EH (cell line): ENCODE measurements at regions not wholly inside any gene's neighbourhood (a gene's known extent, or its start where the extent isn't known, plus 50 kb on each side); places are given as distances from the start of the nearest gene placed in this dataset.
A peak's percentile ranks its signal among the peaks of the same experiment; 100 is the strongest.

ENCODE experiments used
- DNase-seq: peaks from one replicate; pipeline ENCODE4 v3.0.0-alpha.2; 2015; ENCODE audit warnings: low read depth

DNA sequence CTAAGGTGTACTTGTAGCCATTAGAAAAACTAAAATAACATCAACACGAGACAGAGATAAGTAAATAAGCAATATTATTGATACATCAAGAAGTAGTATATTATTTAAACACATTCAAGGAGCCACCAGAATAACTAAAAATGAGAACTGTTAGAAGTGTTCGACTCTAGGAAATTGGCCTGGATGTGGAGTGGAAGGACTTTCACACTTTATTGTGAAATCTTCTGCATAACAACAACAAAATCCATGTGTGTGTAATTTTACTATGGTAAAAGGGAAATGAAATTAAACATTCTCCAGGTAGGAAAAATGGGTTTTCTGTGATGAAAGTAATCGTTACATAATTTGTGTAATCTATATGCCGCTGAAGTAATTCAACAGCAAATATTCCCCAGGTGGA lies 96.3 kb upstream of the RNF152 start:
- DNase-seq, result no peak

DNA sequence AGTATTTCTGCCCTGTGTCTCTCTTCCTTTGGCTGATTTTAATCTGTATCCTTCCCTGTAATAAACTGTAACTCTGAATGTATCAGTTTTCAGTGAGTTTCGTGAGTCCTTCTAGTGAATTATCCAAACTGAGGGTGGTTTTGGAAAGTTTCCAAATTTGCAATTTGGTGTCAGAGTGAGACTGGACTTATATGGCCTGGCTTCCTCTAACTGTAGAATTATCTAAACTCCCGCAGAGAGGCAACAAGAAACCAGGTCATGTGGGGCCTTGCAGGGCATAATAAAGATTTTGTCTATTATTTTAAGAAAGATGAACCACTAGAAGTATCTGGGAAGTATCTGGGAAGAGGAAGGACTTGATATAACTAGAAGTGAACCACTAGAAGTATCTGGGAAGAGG lies 95.3 kb upstream of the RNF152 start:
- DNase-seq, result peak; percentile 80

DNA sequence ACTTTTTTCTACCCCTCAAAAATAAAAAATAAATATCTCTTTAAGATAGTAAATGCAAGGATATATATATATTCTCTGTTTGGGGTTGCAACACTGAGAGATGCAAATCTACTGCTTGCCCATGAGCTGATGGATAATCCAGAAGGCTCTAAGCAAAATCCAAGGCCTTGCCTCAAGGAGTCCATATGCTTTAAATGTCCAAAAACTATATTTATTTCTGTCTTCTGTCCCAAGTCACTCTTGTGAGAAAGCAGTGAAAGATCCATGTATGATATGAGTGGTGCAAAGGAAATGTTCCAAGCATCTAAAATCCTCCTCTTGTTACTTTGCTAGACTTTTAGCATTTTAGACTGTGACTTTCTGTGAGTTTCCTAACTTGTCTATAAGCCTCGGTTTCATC lies 92.9 kb upstream of the RNF152 start:
- DNase-seq, result no peak

DNA sequence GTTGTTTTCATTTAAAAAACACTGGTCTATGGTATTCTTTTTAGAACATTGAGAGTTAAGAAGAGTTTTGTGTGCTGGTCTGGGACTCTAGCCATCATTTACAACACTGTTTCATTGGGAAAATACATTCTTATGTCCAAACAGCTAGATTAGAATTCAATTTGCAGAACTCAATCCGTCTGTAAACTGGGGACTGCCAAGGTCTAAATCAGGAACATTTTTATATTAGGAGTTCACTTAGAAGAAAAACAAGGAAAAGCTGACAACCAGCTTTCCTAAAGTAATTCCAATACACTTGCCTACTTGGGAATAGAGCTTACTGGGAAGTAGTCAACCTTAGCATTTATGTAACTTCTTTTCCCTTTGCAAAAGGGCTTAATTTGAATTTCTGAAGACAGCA lies 91.5 kb upstream of the RNF152 start:
- DNase-seq, result no peak

DNA sequence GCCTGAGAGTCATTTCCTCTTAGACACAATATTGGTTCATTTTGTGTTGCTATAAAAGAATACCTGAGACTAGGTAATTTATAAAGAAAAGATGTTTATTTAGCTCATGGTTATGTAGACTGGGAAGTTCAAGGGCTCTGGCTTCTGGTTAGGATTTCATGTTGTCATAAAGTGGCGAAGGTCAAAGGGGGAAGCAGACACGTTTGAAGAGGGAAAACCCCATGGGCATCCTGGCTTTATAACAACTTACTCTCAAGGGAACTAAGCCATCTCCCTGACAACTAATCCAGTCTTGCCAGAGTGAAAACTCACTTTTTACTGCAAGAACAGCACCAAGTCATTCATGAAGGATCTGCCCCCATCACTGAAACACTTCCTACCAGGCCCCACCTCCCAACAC lies 89.7 kb upstream of the RNF152 start:
- no peak for DNase-seq

DNA sequence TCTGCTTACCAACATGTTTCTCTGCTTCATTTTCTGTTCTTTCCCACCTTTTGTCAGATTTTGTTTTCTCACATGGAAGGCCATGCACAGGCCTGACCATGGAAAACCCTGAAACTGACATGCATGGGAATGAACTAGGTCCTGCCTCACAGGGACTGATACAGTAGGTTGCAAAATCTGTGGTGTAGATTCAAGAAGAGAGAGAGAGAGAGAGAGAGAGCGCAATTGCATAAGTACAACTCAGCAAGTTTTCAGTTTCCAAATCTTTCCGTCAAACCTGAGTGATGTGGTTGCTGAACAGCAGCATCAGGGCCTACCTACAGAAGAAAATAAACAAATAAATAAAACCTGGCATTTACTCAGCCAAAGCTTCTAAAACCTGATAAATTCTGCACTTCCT lies 87.5 kb upstream of the RNF152 start:
- DNase-seq, result no peak

DNA sequence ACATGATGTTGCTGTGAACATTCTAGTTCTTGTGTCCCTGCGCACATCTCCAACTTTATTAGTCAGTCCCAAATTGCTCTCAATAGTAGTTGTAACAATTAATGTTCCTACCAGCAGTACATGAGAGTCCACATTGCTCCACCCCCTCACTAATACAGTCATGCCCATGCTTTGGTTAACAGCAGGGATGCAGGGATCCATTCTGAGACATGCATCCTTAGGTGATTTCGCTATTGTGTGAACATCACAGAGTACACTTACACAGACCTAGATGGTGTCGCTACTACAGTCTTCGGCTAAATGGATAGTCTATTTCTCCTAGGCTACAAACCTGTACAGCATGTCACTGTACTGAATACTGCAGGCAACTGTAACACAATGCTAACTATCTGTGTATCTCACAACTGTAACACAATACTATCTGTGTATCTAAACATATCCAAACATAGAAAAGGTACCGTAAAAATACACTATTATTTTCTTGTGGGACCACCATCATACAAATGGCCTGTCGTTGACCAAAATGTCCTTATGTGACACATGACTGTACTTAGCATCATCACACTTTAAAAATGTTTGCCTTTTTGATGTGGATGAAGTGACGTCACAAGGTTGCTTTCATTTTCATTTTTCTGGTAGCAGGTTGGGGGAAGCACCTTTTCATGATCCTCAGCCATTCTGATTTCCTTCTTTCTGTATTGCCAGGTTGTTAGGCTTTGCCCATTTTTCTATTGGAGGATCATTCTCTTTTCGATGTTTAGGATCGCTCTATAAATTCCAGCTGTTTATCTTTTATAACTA lies 82.9 kb upstream of the RNF152 start:
- DNase-seq, result no peak

DNA sequence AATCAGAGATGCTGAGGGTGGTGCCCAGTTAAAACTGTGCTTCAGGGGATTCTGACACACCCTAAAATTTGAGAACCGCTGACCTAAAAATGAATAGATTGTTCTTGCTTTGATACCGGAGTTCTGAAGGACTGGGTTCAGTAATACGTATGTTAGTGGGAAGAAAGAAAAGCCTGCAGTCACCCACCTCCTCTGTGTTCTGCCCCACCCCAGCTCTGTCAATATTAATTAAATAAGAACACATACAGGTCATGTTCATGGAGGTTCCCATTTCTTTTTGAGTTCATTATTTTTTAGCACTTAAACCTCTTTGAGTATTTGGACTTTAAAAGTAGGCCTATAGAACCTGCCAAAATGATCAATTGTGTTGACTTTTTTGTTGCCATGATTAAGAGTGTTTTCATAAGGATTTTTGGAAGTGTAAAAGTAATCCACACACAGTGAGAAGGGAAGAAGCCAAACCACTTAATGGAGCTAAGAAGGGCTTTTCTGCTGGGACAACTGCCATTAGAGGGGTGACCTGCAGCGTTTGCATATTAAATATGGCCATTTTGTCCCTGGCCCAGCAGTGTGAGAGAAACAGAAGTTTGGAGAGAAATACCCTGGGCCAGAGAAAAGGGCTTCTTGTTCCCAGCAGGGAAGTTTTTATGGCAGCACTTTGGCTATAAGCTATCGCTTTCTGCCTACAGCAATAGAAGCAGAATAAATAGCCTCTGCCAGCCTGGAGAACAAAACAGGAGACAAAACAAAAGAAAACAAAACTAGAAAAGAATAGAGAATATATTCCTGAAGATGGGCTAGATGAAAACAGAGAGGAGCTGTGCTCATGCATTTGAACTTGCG lies 80.7 kb upstream of the RNF152 start:
- no peak for DNase-seq

GRCh38 chr18:61972389-61973264 lies 79.8 kb upstream of the RNF152 start:
- DNase-seq, result no peak

DNA sequence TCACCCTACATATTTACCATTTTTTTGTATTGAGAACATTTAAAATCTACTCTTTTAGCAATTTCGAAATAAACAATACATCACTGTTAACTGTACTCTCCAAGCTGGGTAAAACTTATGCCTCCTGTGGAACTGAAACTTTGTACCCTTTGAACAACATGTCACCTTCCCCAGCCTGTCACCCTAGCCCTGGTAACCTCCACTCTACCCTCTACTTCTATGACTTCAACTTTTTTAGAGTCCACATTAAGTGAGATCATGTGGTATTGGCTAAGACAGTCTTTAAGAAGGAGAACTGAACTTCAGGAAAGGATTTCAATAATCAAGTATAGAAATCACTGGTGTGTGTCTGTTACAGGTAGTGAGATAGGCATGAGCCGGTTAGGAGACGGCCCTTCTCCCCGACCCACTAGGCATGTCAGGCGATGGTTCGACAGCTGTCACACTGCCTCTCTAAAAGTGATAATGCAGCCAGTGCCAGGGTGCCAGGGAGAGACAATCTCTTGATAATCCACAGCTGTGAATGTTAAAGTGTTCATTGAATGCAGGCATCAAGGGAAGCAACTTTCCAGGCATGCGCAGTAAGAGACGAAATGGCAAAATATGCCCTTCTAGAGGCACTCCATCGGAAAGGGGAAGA lies 74.6 kb upstream of the RNF152 start:
- no peak for DNase-seq

DNA sequence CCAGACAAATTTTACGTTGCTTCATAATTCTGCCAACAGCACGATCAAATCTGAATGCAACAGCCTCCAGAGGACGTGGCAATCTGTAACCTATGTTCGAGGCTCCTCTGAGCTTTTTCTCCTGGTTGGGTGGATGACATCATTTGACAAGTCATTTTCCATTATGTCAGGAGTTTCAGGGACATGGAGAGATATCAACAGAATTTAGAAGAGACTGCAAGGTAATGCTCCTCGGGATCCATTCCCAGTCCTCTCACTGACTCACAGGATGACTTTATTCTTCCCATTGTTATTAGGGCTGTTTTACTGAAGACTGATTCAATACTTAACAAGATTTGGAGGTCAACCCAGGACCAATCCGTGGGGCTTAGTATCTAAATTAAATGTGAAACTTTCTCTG lies 72.5 kb upstream of the RNF152 start:
- DNase-seq, result no peak

DNA sequence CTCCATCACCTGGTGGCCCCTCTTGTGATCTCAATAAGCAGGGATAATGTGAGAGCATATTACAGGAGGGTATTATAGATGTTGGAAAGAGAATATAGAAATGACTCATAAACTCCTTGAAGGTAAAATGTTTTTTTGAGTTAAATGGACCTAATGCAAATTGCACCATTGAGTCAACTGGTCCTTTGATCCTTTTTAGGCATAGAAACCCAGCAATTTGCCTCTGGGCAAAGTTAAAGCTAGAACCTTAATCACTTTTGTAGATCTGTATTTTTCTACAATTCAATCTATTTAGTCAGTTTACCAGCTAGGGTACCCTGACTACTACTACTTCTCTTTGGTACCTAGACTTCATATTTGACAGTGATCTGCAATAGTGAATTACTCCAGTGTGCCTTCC lies 71.8 kb upstream of the RNF152 start:
- no peak for DNase-seq

GRCh38 chr18:61963705-61964104 lies 70.9 kb upstream of the RNF152 start:
- peak; percentile 29 for DNase-seq

DNA sequence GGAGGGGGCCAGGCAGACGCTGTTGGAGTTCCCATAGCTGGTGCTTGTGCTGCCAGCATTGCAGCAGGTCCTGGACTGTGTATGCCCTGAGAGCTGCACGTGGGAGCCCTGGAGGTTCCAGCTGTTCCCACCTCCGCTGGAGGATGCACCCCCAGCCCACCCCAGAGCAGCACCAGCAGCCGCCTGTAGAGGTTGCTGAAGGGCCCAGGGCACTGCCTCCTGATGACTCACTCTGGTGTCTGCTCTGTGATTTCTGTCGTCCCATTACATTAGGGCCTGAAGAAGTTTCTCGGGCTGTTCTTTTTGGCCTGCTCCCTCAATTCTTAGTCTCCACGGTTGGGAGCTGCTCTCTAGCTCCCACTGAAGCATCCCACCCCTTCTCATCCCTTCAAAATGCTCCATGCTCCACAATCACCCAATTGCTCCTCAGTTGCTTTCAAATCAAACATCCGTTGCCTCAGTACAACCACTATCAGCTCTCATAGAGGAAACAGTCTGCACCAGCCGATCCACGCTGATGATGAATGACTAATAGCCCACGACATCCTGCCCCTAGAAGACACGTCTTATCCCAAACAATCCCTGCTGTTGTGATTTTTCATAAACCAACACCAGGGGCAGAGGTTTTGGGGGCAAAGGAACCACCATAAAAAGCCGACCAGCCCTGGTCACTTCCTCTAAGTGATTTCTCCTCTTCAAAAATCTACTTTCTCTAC lies 65.2 kb upstream of the RNF152 start:
- DNase-seq, result peak; percentile 71

DNA sequence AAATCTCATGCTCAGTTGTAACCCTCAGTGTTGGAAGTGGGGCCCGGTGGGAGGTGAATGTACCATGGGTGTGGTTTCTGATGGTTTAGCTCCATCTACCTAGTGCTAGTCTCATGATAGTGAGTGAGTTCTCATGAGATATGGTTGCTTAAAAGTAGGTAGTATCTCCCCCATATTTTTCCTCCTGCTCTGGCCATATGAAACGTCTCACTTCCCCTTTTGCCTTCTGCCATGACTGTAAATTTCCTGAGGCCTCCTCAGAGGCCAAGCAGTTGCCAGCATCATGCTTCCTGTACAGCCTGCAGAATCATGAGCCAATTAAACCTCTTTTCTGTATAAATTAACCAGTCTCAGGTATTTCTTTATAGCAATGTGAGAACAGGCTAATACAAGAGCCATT lies 62.8 kb upstream of the RNF152 start:
- DNase-seq, result no peak

DNA sequence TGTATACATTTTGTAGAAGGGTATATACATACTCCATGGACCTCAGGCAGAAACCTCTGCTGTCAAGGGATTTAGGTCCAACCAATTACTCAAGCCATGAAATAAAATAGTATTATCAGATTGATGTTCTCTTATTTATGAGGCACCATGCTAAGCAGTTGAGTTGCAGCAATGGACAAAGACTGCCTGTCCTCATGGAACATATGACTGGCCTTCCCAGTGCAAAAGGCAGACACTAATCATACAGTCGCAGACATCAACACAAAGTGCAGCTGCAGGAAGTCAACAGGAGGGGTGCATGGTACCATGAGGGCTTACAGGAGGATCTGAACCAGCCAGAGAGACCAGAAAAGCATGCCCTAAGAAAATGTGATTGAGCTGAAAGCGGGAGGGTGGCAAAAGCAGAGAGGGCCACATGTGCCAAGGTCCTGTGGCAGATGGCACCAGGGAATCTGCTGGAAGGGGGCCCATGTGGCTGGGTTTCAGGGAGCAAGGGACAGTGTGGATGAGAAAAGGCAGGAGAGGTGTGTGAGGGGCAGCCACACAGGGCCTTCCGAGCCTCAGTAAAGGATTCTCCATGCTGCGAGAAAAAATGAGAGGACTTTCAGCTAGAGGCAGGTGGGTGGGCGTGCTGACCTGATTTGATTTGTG lies 61.4 kb upstream of the RNF152 start:
- DNase-seq, result no peak

- DNase-seq, result no peak
Observed at GRCh38 chr18:61953641-61954040, 60.8 kb upstream of the RNF152 start.

- DNase-seq, result peak; percentile 79
Observed at GRCh38 chr18:61953161-61953560, 60.4 kb upstream of the RNF152 start.

DNA sequence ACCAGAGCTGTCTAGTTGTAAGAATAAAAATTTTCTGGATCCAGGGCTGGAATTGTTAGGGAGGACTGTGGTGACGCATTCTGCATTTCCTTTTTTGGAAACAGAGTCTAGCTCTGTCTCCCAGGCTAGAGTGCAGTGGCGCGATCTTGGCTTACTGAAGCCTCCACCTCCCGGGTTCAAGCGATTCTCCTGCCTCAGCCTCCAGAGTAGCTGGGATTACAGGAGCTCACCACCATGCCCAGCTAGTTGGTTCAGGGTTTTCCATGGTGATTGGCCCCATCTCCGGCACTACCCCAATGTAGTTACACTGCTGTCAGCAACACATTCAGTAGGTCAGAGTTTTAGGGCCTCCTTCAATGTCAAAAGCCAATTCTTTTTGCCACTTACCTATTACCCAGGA lies 58.6 kb upstream of the RNF152 start:
- DNase-seq, result no peak

DNA sequence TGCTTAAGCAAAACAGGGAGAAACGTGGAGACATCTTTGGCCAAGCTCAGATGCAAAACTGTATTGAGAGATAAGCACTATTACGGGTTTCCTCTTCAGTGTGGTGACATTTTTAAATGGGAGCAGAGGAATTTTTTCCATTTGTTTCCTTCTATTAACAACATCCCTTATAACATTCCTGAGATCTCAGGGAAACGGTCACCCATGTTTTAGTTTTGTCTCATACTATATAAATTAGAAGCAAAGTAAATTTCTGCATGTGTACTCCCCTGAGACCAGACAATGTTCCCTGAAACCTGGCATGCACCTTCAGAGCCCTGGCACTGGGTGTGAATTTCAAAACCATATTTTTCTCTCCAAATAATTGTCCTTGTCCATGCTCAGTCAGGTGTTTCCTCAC lies 57.6 kb upstream of the RNF152 start:
- no peak for DNase-seq

- DNase-seq, result peak; percentile 92
Observed at GRCh38 chr18:61949946-61950345, 57.1 kb upstream of the RNF152 start.
